D341Med (cell line): ENCODE measurements at regions not wholly inside any gene's neighbourhood (a gene's known extent, or its start where the extent isn't known, plus 50 kb on each side); places are given as distances from the start of the nearest gene placed in this dataset.

Source experiments
- DNase-seq: peaks from one replicate; pipeline ENCODE4 v3.0.0; 2012; ENCODE audit warnings: low spot score

DNA sequence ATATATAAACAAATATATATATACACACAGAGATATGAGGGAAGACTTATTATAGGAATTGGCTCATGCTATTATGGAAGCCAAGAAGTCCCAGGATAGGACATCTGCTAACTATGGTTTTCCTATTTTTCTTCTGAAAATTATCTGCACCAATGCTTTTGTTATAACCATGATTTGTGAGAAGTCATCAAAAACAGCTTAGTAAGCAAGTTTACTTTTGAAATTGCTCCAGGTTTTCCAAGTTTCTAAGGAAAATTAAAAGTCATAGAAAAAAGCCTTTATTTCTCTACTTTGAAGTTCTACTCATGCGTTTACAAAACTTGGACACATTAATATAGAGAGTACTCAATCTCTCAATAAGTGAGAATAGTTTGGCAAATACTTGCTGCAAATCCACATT, 213.1 kb downstream of the TRAM1L1 start:
- no peak for DNase-seq

DNA sequence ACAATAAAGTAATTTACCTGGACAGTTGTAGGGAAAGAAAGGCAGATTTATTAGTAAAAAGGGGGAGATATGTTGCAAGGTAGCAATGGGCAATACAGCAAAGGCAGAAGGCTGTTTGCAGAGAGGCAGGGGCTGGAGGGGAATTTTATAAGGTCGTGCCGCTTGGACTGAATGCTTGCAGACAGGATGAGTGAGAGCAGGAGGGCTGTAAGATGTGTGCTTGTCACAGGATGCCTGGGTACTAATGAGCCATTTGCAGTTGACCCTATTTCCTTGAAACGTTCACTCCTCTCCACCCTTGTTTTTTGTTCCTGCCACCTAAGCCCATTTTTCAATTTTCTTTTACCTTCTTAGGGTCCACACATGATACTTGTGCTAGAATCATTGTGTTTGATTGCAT, 214.7 kb downstream of the TRAM1L1 start:
- no peak for DNase-seq

DNA sequence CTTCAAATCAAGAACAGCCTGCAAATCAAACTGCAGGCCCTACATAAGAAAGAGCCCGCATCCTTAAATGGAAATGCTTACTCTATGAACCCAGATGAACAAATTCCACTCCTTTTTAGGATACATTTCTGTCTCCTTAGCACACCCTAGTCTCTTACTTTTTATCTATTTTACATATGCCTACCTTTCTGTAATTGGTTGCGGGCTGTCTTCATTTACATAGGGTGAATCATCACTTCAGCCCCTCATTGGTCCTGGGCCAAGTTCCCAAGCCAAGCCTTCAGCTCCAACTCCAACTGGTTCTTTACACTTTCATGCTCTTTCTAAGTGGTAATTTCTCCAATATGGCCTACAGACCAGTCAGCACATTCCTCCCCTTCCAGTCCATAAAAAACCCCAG, 219.3 kb downstream of the TRAM1L1 start:
- DNase-seq: no peak

DNA sequence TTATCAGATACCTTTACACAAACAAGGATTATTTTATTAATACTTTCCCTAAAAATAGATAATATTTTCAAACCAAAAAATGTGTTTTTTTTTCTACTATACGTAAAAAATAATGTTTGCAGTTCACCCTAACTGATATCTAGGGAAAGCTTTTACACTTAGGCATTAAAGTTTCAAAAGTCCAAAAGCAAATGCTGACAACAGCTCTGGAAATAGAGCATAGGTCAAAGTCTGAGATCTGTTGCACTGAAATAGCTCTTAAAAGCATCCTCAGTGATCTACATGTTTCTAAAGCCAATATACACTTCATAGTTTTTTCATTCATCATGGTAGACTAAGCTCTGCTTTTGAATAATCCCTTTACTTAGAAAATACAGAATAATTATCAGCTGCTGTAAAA, 222.8 kb downstream of the TRAM1L1 start:
- no peak for DNase-seq

DNA sequence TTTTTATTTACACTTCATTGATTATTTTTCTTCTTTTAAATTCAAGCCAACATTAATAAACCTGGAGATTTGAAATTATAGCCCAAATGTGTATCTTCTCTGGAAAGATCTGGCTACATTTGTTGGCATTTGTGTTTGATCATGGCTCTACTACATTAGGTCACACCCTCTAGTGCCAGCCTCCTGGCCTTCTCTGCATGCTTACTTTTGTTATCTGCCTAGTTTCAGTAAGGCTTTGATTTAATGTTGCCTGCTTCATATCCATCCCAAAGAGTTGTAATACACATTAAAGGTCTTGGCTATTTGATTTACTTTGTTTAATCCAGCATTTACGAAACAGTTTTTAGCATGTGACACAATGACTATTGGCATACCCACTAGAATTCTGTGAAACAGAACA, 224.5 kb downstream of the TRAM1L1 start:
- DNase-seq: no peak

DNA sequence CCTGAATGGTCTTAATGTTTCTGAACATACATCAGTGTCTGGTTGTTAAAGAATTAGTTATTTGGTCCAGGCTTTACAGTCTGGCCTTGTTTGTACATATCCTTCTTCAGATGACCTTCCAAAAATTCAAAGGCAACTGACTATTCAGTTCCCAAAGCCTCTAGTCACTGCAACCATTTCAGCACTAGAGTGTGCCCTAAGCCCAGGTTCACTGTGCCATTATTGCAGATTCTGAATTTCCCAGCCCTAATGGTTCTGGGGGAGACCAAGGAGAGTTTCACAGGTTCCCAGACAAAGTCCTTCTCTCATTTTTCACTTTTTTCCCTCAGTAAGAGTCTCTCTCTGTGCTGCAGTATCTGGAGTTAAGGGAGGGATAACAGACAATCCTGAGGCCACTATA, 235.8 kb downstream of the TRAM1L1 start:
- no peak for DNase-seq

DNA sequence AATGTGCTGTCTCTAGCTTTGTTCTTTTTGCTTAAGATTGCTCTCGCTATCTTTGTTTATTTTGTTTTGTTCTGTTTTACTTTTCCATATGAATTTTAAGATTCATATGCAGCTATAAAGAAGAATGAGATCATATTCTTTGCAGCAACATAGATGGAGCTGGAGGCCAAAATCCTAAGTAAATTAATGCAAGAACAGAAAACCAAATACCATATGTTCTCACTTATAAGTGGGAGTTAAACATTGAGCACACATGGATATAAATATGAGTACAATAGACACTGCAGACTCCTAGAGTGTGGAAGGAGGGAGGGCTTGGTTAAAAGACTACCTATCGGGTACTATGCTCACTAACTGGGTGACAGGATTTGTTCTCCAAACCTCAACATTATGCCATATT, 237.8 kb downstream of the TRAM1L1 start:
- no peak for DNase-seq

DNA sequence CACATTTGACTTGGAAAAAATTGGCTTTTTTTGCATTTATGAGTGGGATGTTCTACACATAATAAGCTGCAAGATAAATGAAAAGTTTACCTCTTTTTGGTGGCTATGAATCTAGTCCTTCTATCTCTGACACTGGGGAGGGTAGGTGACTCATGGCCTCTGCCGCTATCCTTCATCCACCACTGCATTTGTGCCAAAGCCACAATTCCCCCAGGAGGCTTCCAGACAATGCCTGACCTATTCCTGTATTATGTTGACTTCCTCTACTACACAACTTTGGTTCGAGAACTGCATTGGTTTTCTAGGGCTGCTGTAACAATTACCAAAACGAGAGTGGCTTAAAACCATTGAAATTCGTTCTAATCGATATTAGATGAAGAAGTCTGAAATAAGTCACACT, 245.6 kb downstream of the TRAM1L1 start:
- no peak for DNase-seq

DNA sequence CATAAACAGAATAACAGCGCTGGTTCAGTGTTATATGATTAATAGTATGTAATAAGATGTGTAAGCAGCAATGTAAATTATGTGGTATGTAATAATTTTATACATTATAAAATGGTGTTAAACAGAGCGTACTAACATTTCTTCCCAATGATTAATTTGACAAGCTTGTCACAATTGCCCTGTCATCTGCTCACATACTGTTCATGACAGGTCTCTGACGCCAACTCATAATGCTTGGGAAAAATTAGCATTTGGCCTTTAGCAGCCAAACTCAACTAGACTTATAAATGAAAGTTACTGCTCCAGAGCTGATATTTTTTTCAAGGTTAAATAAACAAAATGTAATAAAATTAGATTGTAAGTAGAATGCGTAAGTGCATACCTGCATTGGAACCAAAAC, 246.8 kb downstream of the TRAM1L1 start:
- no peak for DNase-seq

DNA sequence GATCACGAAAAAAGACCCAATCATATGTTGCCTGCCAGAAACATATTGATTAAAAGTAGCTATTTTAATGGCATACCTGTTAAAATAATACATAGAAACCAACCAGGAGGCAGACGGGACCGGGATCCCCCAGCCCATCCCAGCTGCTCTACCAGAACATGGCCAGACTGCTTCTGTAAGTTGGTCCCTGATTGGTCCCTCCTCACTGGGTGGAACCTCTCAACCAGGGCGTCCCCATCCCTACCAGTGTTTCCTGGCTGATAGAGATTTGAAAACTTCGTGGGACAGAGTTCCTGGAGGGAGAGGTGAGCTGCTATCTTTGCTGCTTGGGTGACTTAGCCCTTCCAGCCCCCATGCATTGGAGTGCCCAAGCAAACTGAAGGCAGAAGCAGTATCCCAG, 256.2 kb downstream of the TRAM1L1 start:
- no peak for DNase-seq

DNA sequence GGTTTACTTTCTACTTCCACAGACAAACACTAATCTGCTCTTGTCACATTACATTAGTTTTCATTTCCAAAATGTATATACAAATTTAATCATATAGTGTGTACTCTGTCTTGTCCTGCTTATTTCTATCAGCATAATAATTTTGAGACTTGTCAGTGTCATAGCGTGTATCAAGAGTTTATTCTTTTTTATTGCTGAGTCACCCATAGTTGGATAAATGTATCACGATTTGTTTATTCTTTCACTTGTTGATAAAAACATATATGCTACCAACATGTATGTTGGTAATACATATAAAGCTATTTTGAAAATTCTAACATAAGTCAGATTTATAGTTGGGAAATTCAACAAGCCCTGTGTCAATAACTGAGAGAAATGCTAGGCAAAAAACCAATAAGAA, 261.2 kb downstream of the TRAM1L1 start:
- DNase-seq: no peak

DNA sequence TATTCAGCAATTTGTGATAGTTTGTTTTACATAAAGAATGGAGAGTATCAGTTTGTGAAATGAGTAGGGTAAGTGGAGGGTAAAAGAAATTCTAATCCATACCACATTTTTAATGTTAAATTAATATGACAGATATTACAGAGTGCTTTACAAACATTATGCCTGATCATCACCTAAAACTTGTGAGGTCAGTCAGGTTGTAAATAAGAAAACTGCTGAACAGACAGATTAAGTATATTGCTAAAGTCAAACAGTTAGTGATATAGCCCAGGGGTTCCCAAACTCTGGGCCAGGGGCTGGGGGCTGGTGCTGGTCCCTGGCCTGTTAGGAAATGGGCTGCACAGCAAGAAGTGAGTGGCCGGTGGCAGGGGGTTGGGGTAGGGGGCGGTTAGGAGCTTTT, 273.6 kb downstream of the TRAM1L1 start:
- no peak for DNase-seq

DNA sequence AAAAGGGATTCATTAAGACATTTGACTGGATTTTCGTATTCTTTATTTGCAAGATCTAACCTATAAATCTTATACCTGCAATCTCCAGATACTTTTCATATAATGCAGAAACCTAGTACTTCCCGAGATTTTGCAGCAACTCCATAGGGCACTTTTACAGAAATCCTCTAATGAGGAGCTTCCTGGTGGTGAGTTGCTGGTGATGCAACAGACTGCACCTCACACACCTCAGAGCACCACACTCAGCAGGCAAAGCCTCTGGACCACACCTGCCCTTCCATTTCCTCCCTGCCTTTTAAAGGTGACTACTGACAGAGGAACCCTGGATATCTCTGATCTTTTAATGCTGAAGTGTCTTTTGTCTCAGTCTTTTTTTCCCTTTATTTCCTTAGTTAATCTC, 289.4 kb downstream of the TRAM1L1 start:
- DNase-seq: peak; percentile 16

DNA sequence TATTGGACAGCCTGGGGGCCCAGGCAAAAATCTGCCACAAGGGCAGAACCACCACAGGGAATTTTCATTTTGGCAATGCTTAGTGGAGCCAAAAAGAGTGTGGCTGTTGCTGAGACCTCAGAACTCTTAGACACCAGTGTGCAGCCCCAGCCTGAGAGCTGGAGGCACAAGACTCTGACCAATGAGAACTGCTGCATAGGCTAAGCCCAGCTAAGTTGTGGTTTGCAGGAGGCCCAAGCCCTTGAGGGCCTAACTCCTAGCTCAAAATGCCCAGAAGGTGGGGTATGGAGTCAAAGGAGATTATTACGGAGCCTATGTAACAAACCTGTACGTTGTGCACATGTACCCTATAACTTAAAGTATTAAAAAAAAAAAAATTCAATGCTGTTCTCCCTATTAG, 296.7 kb downstream of the TRAM1L1 start:
- DNase-seq: no peak

DNA sequence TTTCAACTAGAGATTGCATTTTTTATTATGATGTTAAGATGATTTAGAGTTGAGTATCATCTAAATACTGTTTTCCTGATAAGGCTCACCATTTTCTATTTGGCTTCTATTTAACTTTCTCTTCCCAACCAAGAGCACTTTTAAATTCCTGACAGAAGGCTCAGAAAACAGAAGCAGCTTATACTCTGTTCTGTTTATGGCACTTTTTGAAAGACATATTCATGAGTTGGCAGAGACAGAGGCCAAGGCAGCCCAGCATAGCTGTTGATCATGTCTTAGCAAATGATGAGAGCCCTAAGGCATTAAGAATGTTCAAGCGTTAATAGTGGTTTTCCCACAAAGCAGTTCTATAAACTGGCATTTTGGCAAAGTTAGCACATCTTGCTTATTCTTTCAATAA, 330.3 kb downstream of the TRAM1L1 start:
- DNase-seq: no peak

DNA sequence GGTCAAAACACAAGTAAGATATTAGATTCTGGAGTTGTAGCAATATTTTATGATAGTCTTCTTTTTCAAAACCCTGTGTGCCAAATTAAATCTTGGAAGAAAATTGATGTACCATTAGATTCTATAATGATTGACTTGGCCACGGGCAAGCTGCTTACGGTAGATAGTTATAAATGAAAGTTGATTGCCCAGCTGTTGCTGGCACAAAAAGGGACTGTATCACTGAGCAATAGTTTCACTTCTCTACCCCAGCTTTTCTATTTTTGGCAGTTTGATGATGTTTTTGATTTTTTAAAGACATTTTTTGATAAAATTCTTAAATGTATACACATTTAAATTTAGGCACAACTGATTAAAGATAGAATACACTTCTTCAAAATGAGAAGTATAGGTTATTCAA, 333.3 kb downstream of the TRAM1L1 start:
- no peak for DNase-seq

DNA sequence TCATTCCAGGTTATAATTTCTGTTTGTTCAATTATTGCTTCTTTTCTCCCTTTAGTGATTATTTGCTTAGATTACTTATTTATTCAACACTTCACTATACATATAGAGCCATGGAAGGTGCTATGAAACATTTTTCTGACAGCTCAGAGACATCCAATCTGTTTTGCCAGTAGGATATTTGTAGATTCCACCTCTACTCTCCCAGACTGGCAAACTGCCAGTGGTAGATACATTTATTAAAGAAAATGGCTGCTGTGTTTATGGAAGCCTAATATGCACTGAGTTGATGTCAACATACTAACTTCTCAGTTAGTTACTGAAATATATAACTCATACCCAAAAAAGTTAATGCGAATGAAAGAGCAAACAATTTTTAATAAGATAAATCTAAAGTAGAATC, 348.6 kb downstream of the TRAM1L1 start:
- no peak for DNase-seq

DNA sequence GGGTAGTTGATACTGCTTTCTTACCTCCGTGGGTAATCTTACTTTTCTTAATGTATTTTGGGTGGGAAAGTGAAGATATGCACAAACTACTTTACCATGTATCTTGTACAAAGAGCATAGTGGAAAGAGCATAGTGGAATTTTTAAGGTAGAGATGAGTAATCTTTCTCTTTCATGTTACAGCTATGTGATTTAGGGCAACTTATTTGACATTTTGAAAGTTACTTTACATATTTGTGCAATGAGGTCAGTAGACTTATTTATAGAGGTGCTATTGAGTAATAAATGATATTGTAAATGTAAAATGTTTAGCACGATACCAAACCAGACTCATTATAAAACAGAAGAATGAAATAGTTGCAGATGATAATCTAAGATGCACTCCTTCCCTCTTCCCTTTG, 351.2 kb downstream of the TRAM1L1 start:
- DNase-seq: no peak

DNA sequence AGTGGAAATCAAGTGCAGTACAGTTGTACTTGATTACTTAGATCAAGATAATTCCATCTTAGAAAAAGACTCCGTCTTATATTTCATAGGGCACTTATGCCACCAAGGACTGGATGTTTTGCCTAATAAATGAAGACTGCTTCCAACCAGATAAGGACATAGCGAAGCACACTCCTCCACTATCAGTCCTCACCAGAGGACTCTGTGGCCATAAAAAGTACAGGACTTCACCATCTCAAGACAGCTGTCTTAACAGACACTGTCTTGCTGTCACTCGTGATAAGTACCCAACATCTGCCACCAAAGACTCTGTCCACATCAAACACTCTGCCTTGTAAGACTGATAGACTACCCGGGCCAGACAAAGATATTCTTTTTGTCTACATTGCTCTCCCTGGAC, 352.0 kb downstream of the TRAM1L1 start:
- DNase-seq: no peak

DNA sequence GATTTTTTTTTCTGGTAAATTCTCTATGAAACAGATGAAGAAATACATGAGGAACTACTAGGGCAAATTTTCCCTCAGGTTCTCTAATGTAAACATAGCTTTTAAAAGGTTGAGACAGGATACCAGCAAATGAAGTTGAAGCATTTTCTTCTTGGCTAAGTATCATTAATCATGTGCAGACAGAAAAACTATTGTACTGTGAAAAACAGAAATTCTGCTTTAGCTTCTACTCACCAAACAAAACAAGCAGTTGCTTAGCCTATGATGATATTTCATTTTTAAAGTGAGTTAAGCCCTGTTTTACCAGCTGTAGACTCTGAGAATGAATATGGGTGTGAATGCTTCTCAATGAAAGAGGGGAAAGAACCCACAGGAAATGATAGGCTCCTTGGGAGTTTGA, 358.9 kb downstream of the TRAM1L1 start:
- DNase-seq: no peak

DNA sequence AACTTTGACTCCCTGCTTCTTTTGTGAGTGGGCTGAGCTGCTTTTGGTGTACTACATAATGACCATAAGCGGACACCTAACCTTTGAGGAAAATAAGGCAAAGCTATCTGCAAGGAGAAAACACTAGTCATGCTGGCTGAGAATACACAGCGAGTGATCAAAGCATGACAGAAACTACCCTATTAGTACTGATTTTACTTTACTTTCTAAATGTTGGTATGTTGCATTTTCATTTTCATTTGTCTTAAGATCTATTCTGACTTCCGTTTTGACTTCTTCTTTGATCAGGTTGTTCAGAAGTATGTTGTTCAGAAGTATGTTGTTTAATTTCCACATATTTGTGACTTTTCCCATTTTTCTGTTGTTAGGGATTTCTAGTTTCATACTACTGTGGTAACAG, 361.1 kb downstream of the TRAM1L1 start:
- no peak for DNase-seq

DNA sequence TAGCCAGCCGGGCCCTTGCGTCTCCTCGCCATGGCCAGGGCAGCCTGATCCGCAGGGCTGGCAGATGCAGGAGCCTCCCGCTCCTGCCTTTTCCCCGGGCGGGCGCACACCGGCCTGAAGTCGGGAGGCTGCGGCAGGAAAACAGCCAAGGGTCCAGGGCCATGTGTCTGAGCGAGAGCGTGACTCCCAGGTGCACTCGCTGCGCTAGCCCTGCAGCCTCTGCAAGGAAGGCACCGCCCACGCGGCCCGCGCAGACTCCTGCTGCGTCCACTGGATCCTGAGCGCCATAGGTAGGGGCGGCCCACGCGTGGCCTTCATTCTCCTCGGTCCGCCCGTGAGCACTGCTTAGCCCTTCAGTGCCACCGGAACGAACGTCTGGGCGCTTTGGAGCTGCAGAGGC, 379.9 kb downstream of the TRAM1L1 start:
- DNase-seq: no peak

DNA sequence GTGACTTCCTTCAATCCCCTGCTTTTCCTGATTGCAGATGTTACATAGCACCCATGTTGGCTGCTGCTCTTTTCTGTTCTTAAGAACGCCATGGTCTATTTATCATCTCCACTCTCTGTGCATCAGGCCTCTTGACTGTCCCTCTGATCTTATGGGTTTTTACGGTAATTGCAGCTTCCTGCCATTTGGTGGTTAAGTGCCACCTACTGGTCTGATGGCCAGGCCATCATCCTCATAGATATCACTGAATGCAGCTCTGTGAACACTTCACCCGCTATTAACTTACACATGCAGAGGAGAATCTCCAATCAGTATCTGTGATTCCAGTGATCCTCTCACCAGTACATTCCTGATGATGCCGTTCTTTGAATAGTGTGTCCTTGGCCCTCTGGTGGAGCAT, 382.4 kb downstream of the TRAM1L1 start:
- no peak for DNase-seq

DNA sequence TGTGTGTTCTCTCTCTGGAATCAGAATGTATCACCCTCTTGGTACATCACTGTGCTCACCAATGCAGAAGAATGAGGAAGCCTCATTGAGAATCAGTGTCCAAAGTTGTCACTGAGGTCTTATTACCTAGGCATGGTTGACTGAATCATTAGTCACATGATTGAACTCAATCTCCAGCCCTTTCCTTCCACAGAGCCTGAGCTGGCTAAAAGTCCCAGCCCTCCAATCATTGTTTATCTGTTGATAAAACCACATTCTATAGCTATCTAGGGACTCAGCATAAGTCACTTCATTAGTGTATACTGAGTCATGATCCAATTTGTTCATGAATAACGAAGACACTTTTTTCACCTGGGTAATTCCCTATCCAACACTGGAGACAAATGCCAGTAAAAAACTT, 396.8 kb downstream of the TRAM1L1 start:
- no peak for DNase-seq

DNA sequence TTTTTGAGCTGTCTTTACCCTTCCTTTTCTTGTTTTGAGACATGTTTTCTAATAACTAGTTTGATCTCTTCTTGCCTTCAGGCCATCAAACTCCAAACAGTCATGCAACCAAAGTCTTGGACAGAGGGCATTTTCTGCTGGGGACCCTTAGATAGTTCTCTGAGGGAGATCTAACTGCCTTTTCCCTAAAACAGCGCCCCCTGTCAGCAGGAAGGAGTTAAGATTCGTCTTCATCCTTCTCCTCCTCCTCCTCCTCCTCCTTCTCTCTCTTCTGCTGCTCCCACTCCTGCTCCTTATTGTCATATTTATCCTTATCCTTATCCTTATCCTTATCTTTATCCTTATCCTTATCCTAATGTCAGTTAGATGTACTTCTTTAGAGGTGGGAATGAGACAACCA, 417.2 kb downstream of the TRAM1L1 start:
- DNase-seq: no peak

DNA sequence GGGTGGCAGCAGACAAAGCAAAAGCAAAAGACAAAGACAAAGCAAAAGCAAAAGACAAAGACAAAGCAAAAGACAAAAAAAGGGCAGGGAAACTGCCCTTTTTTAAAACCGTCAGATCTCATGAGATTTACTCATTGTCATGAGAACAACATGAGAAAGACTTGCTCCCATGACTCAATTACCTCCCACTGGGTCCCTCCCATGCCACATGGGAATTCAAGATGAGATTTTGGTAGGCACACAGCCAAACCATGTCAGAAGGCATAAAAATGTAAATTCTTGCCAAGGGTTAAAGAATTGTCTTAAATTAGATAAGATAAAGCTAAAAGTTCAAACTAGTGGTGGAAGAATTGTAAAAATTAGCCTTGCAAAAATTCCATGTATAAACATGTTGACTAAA, 419.7 kb downstream of the TRAM1L1 start:
- no peak for DNase-seq
